ENCODE measurements at regions not wholly inside any gene's neighbourhood (a gene's known extent, or its start where the extent isn't known, plus 50 kb on each side); places are given as distances from the start of the nearest gene placed in this dataset.

DNA sequence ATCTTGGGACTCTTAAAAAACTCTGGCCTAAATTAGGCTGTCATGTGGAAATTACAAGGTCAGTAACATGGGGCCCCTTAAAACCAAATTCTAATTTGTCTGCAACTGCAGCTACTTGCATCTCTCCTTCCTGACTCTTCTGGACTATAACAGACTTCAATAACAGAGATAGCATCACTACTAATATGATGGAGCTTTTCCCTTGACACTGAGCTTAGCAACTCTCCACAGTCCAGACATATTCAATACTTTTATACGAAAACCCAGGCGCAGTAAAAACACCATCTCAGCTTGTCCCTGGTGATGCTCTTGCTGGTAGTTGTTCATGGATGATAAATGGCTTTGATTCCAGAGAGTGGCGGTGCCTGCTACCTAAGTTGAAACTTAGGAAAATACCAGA, 850.4 kb downstream of the STIM2 start (continued):
- TF ChIP-seq EZH2phosphoT487 (IDR thresholded peaks at IDR 0.05; ENCODE audit: unreplicated experiment) (no peak), ZNF331 (CRISPR knock-in tag; IDR thresholded peaks at IDR 0.05; ENCODE audit: low read depth) (no peak), ZNF114 (CRISPR knock-in tag; IDR thresholded peaks at IDR 0.05) (no peak), JUNB (IDR thresholded peaks at IDR 0.05; ENCODE audit: unreplicated experiment) (no peak)

GRCh38 chr4:27714073-27714472, 853.4 kb downstream of the STIM2 start:
- ATAC-seq (no peak), DNase-seq (ENCODE audit: low spot score) (no peak)
- no peak overlapping the region for H3K27ac Mint-ChIP-seq
- H3K9me3 Mint-ChIP-seq, result no peaks in the 10 kb centered on the region
- peaks cover 2% of the 10 kb centered on the region for H3K27me3 Mint-ChIP-seq (ENCODE audit: insufficient read depth, low read depth, poor library complexity)
- Histone ChIP-seq H3K79me2 (replicated peaks; ENCODE audit: insufficient read depth) (no peaks in the 10 kb centered on the region), H3K4me2 (no peak overlapping the region), H3K27me3 (ENCODE audit: insufficient read depth) (no peaks in the 10 kb centered on the region), H3K4me3 (no peak overlapping the region), H3K4me1 (ENCODE audit: insufficient read depth) (no peaks in the 10 kb centered on the region), H4K20me1 (replicated peaks; ENCODE audit: insufficient read depth) (no peaks in the 10 kb centered on the region), H3K27ac (ENCODE audit: low read depth) (no peak overlapping the region), H2AFZ (no peak overlapping the region), H3F3A (replicated peaks; ENCODE audit: low read depth) (no peaks in the 10 kb centered on the region), H3K36me3 (ENCODE audit: insufficient read depth) (no peaks in the 10 kb centered on the region), H3K9me2 (ENCODE audit: insufficient read depth) (no peaks in the 10 kb centered on the region; the same call in 1 of the 2 replicates)
- TF ChIP-seq CREB1 (CRISPR knock-in tag; IDR thresholded peaks at IDR 0.05; ENCODE audit: low read depth) (no peak), STAT1 (IDR thresholded peaks at IDR 0.05; ENCODE audit: unreplicated experiment) (no peak), REST (IDR thresholded peaks at IDR 0.05; ENCODE audit: unreplicated experiment) (no peak)
- TF ChIP-seq, protein P1, sequence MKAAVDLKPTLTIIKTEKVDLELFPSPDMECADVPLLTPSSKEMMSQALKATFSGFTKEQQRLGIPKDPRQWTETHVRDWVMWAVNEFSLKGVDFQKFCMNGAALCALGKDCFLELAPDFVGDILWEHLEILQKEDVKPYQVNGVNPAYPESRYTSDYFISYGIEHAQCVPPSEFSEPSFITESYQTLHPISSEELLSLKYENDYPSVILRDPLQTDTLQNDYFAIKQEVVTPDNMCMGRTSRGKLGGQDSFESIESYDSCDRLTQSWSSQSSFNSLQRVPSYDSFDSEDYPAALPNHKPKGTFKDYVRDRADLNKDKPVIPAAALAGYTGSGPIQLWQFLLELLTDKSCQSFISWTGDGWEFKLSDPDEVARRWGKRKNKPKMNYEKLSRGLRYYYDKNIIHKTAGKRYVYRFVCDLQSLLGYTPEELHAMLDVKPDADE (IDR thresholded peaks at IDR 0.05), result no peak
- H3K4me1 Mint-ChIP-seq, result 0 out of 3 replicates have a peak, but pooled peaks cover 5% of the 10 kb centered on the region
- no peaks in the 10 kb centered on the region for H3K36me3 Mint-ChIP-seq (ENCODE audit: low read depth)
- H3K4me3 Mint-ChIP-seq, result no peak overlapping the region

- H4K20me1 ChIP-seq (replicated peaks; ENCODE audit: insufficient read depth), result no peaks in the 10 kb centered on the region
- no peaks in the 10 kb centered on the region for H3K27me3 ChIP-seq (ENCODE audit: insufficient read depth)
- no peaks in the 10 kb centered on the region for H3K4me1 ChIP-seq (ENCODE audit: insufficient read depth)
- H3K4me2 ChIP-seq, result no peak overlapping the region
- Mint-ChIP-seq H3K27me3 (ENCODE audit: insufficient read depth, low read depth, poor library complexity) (no peaks in the 10 kb centered on the region), H3K4me1 (0 out of 3 replicates have a peak, but pooled peaks cover 5% of the 10 kb centered on the region), H3K27ac (no peak overlapping the region), H3K4me3 (no peak overlapping the region), H3K9me3 (no peaks in the 10 kb centered on the region; the same call in 2 of the 3 replicates), H3K36me3 (ENCODE audit: low read depth) (no peaks in the 10 kb centered on the region)
- H3F3A ChIP-seq (replicated peaks; ENCODE audit: low read depth), result no peaks in the 10 kb centered on the region
- ATAC-seq (peak; percentile 31; the same call in 1 of the 3 replicates), DNase-seq (ENCODE audit: low spot score) (peak; percentile 20)
- no peak overlapping the region for H3K4me3 ChIP-seq
- H3K27ac ChIP-seq (ENCODE audit: low read depth), result no peak overlapping the region
- no peaks in the 10 kb centered on the region for H3K36me3 ChIP-seq (ENCODE audit: insufficient read depth)
- H3K9me2 ChIP-seq (ENCODE audit: insufficient read depth), result 0 out of 2 replicates have a peak, but pooled peaks cover 1% of the 10 kb centered on the region
- H3K79me2 ChIP-seq (replicated peaks; ENCODE audit: insufficient read depth), result no peaks in the 10 kb centered on the region
- H2AFZ ChIP-seq, result peak overlapping the region; percentile 54; the same call in 1 of the 2 replicates
- TF ChIP-seq CTCF (conservative IDR thresholded peaks at IDR 0.05; ENCODE audit: low read depth in 2 of 2), result peak; percentile 17 to 56; a peak in 3 of 4 replicates
- TF ChIP-seq, protein P1 (IDR thresholded peaks at IDR 0.05), result no peak
Observed at GRCh38 chr4:27716693-27717430, 856.2 kb downstream of the STIM2 start.
